PFSK-1 (cell line): ENCODE measurements at regions not wholly inside any gene's neighbourhood (a gene's known extent, or its start where the extent isn't known, plus 50 kb on each side); places are given as distances from the start of the nearest gene placed in this dataset.
A peak's percentile ranks its signal among the peaks of the same experiment; 100 is the strongest.

ENCODE experiments used
- FOXP2 ChIP-seq: optimal IDR thresholded peaks from 2 replicates; pipeline ENCODE3; 2011; ENCODE audit warnings: borderline replicate concordance, control low read depth, inconsistent platforms; ENCODE audit not compliant: insufficient read depth; ENCODE audit errors: extremely low read length, extremely low read depth
- POLR2AphosphoS5 ChIP-seq: IDR thresholded peaks from 2 replicates; pipeline ENCODE4 v1.6.1; 2012; ENCODE audit warnings: low read depth, mild to moderate bottlenecking, control low read depth, low read length, moderate library complexity
- SIN3A ChIP-seq: IDR thresholded peaks from 2 replicates; pipeline ENCODE4 v1.6.1; 2012; ENCODE audit warnings: mild to moderate bottlenecking, low read length, moderate library complexity, borderline replicate concordance; ENCODE audit not compliant: insufficient read depth
- TAF1 ChIP-seq: IDR thresholded peaks from 2 replicates; pipeline ENCODE4 v1.6.1; 2012; ENCODE audit warnings: low read length, control low read depth, borderline replicate concordance; ENCODE audit not compliant: insufficient read depth
- TF ChIP-seq, protein P1 (sequence below), 2 experiments: IDR thresholded peaks; 2 replicates each; pipeline versions ENCODE4 v1.6.1 to v1.8.0; 2011 to 2012; ENCODE audit warnings: low read depth in 2 of 2, low read length in 2 of 2, control low read depth in 1 of 2, inconsistent platforms in 1 of 2, mild to moderate bottlenecking in 1 of 2, moderate library complexity in 1 of 2; ENCODE audit not compliant: insufficient read depth in 1 of 2

GRCh38 chr2:133713049-133713580, 144.9 kb upstream of the NCKAP5 start:
- TF ChIP-seq FOXP2 = no peak
- TF ChIP-seq SIN3A = no peak
- TF ChIP-seq, protein P1, sequence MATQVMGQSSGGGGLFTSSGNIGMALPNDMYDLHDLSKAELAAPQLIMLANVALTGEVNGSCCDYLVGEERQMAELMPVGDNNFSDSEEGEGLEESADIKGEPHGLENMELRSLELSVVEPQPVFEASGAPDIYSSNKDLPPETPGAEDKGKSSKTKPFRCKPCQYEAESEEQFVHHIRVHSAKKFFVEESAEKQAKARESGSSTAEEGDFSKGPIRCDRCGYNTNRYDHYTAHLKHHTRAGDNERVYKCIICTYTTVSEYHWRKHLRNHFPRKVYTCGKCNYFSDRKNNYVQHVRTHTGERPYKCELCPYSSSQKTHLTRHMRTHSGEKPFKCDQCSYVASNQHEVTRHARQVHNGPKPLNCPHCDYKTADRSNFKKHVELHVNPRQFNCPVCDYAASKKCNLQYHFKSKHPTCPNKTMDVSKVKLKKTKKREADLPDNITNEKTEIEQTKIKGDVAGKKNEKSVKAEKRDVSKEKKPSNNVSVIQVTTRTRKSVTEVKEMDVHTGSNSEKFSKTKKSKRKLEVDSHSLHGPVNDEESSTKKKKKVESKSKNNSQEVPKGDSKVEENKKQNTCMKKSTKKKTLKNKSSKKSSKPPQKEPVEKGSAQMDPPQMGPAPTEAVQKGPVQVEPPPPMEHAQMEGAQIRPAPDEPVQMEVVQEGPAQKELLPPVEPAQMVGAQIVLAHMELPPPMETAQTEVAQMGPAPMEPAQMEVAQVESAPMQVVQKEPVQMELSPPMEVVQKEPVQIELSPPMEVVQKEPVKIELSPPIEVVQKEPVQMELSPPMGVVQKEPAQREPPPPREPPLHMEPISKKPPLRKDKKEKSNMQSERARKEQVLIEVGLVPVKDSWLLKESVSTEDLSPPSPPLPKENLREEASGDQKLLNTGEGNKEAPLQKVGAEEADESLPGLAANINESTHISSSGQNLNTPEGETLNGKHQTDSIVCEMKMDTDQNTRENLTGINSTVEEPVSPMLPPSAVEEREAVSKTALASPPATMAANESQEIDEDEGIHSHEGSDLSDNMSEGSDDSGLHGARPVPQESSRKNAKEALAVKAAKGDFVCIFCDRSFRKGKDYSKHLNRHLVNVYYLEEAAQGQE (IDR thresholded peaks at IDR 0.05; ENCODE audit: insufficient read depth in 1 of 2, low read depth in 2 of 2, low read length in 2 of 2) = no peak
- TF ChIP-seq POLR2AphosphoS5 = no peak

- no peak for TF ChIP-seq POLR2AphosphoS5
- TF ChIP-seq, protein P1 (IDR thresholded peaks at IDR 0.05; ENCODE audit: insufficient read depth in 1 of 2, low read depth in 2 of 2, low read length in 2 of 2) = no peak
- no peak for TF ChIP-seq TAF1
- no peak for TF ChIP-seq FOXP2
- no peak for TF ChIP-seq SIN3A
Observed at GRCh38 chr2:133716166-133716565, 147.9 kb upstream of the NCKAP5 start.

DNA sequence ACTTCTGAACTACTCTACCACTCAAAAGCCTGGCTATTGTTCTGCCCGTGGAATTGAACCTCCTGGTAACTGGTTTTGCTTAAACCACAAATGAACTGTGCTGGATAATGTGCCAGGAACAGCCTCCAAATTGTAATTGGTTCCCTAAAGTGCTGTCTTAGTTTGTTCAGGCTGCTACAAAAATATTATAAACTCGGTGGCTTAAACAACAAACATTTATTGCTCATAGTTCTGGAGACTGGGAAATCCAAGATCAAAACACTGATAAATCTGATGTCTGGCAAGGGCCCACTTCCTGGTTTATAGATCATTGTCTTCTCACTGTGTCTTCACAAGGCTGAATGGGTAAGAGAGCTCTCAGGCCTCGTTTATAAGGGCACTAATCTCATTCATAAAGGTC, 149.2 kb upstream of the NCKAP5 start:
- TF ChIP-seq POLR2AphosphoS5 (peak; percentile 70), TAF1 (no peak; the same call in 1 of the 2 replicates)
- TF ChIP-seq, protein P1 (IDR thresholded peaks at IDR 0.05; ENCODE audit: insufficient read depth in 1 of 2, low read depth in 2 of 2, low read length in 2 of 2) = peak in 1 of 2 experiments; percentile 61; a peak in 1 of 4 replicates

DNA sequence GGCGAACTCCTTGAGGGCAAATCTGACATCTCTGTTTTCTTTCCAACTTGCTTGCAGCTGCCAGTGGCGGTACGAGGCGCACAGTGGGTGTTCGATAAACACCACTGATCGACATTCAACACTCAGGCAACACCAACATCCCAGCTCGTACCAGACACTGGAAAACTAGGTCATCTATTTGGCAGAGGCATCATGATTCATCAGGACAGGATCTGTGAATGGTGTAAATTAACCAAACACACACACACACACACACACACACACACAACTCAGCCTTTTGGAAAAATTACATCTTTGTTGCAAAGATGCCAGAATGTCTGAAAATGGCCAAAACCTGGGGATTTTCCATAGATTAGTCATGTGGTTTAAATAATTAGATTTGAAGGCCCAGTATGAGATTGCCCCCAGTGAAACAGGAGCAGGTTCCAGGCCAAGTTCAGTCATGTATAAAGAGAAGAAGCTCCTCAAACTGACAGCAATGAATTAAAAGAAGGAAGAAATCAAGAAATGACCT, 150.5 kb upstream of the NCKAP5 start:
- TF ChIP-seq, protein P1 (IDR thresholded peaks at IDR 0.05; ENCODE audit: insufficient read depth in 1 of 2, low read depth in 2 of 2, low read length in 2 of 2) = no peak
- TF ChIP-seq TAF1 = no peak
- 0 out of 2 replicates have a peak, but pooled peaks have one; percentile 43 for TF ChIP-seq SIN3A
- TF ChIP-seq POLR2AphosphoS5 = peak; percentile 44; the same call in 1 of the 2 replicates
- TF ChIP-seq FOXP2 = peak; percentile 100

- TF ChIP-seq TAF1 (no peak), FOXP2 (no peak), SIN3A (no peak), POLR2AphosphoS5 (no peak)
- TF ChIP-seq, protein P1 (IDR thresholded peaks at IDR 0.05; ENCODE audit: insufficient read depth in 1 of 2, low read depth in 2 of 2, low read length in 2 of 2) = no peak
Observed at GRCh38 chr2:133720429-133720828, 152.2 kb upstream of the NCKAP5 start.
